Hepatocyte (in vitro differentiated cells): ENCODE measurements at regions not wholly inside any gene's neighbourhood (a gene's known extent, or its start where the extent isn't known, plus 50 kb on each side); places are given as distances from the start of the nearest gene placed in this dataset.

Experiments used
- DNase-seq: peaks from one replicate; pipeline ENCODE4 v3.0.0-alpha.2; 2016; ENCODE audit warnings: low spot score
- H2AFZ ChIP-seq: fragments of 200-600 bp; sonication (generic); 2 replicates; pipeline ENCODE4 v1.6.0; 2016; ENCODE audit warnings: antibody characterized with exemption, mild to moderate bottlenecking
- H3K27ac ChIP-seq: fragments of 200-600 bp; sonication (generic); 2 replicates; pipeline ENCODE4 v1.5.1; 2016; ENCODE audit warnings: mild to moderate bottlenecking
- H3K27me3 ChIP-seq: fragments of 200-600 bp; sonication (generic); 2 replicates; pipeline ENCODE4 v1.6.1; 2016
- H3K36me3 ChIP-seq: fragments of 200-600 bp; sonication (generic); replicated peaks from 2 replicates; pipeline ENCODE4 v1.5.1; 2016; ENCODE audit warnings: low read depth; ENCODE audit not compliant: insufficient read depth
- H3K4me1 ChIP-seq: fragments of 200-600 bp; sonication (generic); 2 replicates; pipeline ENCODE4 v1.5.1; 2016; ENCODE audit warnings: mild to moderate bottlenecking, moderate library complexity; ENCODE audit not compliant: insufficient read depth
- H3K4me2 ChIP-seq: fragments of 200-600 bp; sonication (generic); 2 replicates; pipeline ENCODE4 v1.6.0; 2016
- H3K4me3 ChIP-seq: fragments of 200-600 bp; sonication (generic); 2 replicates; pipeline ENCODE4 v1.5.1; 2016; ENCODE audit warnings: mild to moderate bottlenecking
- H3K79me2 ChIP-seq: fragments of 200-600 bp; sonication (generic); 2 replicates; pipeline ENCODE4 v1.6.0; 2017; ENCODE audit warnings: mild to moderate bottlenecking
- H3K9me2 ChIP-seq: fragments of 200-600 bp; sonication (generic); replicated peaks from 2 replicates; pipeline ENCODE4 v1.6.0; 2017; ENCODE audit warnings: mild to moderate bottlenecking; ENCODE audit not compliant: insufficient read depth
- H3K9me3 ChIP-seq: fragments of 200-600 bp; sonication (generic); 2 replicates; pipeline ENCODE4 v1.5.1; 2016; ENCODE audit warnings: low read depth, mild to moderate bottlenecking
- H4K20me1 ChIP-seq: fragments of 200-600 bp; sonication (generic); 2 replicates; pipeline ENCODE4 v1.6.0; 2016; ENCODE audit warnings: mild to moderate bottlenecking; ENCODE audit not compliant: insufficient read depth, poor library complexity, severe bottlenecking
- CTCF ChIP-seq: fragments of 200-600 bp; sonication (generic); IDR thresholded peaks from 2 replicates; pipeline ENCODE4 v1.5.1; 2016; ENCODE audit warnings: antibody characterized with exemption, mild to moderate bottlenecking; ENCODE audit not compliant: poor library complexity
- EZH2 ChIP-seq: fragments of 200-600 bp; sonication (generic); IDR thresholded peaks from 2 replicates; pipeline ENCODE4 v1.6.1; 2016; ENCODE audit warnings: antibody characterized with exemption, mild to moderate bottlenecking, borderline replicate concordance
- EZH2phosphoT487 ChIP-seq: fragments of 200-600 bp; sonication (generic); IDR thresholded peaks from one replicate; pipeline ENCODE4 v1.6.1; 2018; ENCODE audit warnings: antibody characterized with exemption, mild to moderate bottlenecking, low read depth, moderate library complexity; ENCODE audit not compliant: unreplicated experiment, severe bottlenecking
- WGBS: methylation state at CpG from one replicate; pipeline ENCODE4 v1.1.6; 2016; ENCODE audit warnings: low lambda C conversion rate; ENCODE audit errors: missing lambda C conversion rate; 5-methylcytosine and 5-hydroxymethylcytosine counted together

GRCh38 chr3:120855665-120856437 lies 52.2 kb upstream of the STXBP5L start:
- H3K4me2 ChIP-seq = no peak overlapping the region
- H4K20me1 ChIP-seq = no peaks in the 10 kb centered on the region
- H2AFZ ChIP-seq = no peak overlapping the region
- 66% methylated on average over 7 of the region's 7 CpGs for whole genome bisulfite sequencing
- H3K4me3 ChIP-seq = no peak overlapping the region
- no peaks in the 10 kb centered on the region for H3K9me2 ChIP-seq
- H3K9me3 ChIP-seq = no peaks in the 10 kb centered on the region
- peak; percentile 5 for DNase-seq
- no peaks in the 10 kb centered on the region for H3K36me3 ChIP-seq
- H3K27me3 ChIP-seq = no peaks in the 10 kb centered on the region
- H3K27ac ChIP-seq = no peak overlapping the region
- no peaks in the 10 kb centered on the region for H3K4me1 ChIP-seq
- H3K79me2 ChIP-seq = no peaks in the 10 kb centered on the region
- TF ChIP-seq CTCF = no peak
- no peak for TF ChIP-seq EZH2phosphoT487
- no peak for TF ChIP-seq EZH2
